Smooth muscle cell (in vitro differentiated cells): ENCODE measurements at regions not wholly inside any gene's neighbourhood (a gene's known extent, or its start where the extent isn't known, plus 50 kb on each side); places are given as distances from the start of the nearest gene placed in this dataset.

Experiments used
- DNase-seq: peaks from one replicate; lab custom pipeline; 2025; ENCODE audit not compliant: unreplicated experiment; lab: John Stamatoyannopoulos, UW
- H2AFZ ChIP-seq: fragments of 200-600 bp; sonication (generic); 2 replicates; pipeline ENCODE4 v1.6.0; 2016; ENCODE audit warnings: antibody characterized with exemption, low read depth, mild to moderate bottlenecking
- H3F3A ChIP-seq: fragments of 200-600 bp; sonication (generic); 2 replicates; pipeline ENCODE4 v1.6.0; 2017; ENCODE audit warnings: antibody characterized with exemption, low read depth
- H3K27ac ChIP-seq: fragments of 200-600 bp; sonication (generic); 2 replicates; pipeline ENCODE4 v1.5.1; 2016; ENCODE audit warnings: low read depth, mild to moderate bottlenecking
- H3K27me3 ChIP-seq: fragments of 200-600 bp; sonication (generic); 2 replicates; pipeline ENCODE4 v1.6.1; 2016; ENCODE audit warnings: low read depth, mild to moderate bottlenecking
- H3K36me3 ChIP-seq: fragments of 200-600 bp; sonication (generic); 2 replicates; pipeline ENCODE4 v1.5.1; 2016; ENCODE audit warnings: low read depth
- H3K4me1 ChIP-seq: fragments of 200-600 bp; sonication (generic); 2 replicates; pipeline ENCODE4 v1.5.1; 2016; ENCODE audit warnings: low read depth
- H3K4me2 ChIP-seq: fragments of 200-600 bp; sonication (generic); 2 replicates; pipeline ENCODE4 v1.6.0; 2016; ENCODE audit warnings: mild to moderate bottlenecking
- H3K4me3 ChIP-seq: fragments of 200-600 bp; sonication (generic); 2 replicates; pipeline ENCODE4 v1.5.1; 2016; ENCODE audit warnings: mild to moderate bottlenecking
- H3K79me2 ChIP-seq: fragments of 200-600 bp; sonication (generic); 2 replicates; pipeline ENCODE4 v1.6.0; 2016; ENCODE audit warnings: low read depth, mild to moderate bottlenecking
- H3K9ac ChIP-seq: fragments of 200-600 bp; sonication (generic); 2 replicates; pipeline ENCODE4 v1.6.0; 2016; ENCODE audit warnings: low read depth
- H3K9me3 ChIP-seq: fragments of 200-600 bp; sonication (generic); replicated peaks from 2 replicates; pipeline ENCODE4 v1.5.1; 2016; ENCODE audit warnings: low read depth
- H4K20me1 ChIP-seq: fragments of 200-600 bp; sonication (generic); 2 replicates; pipeline ENCODE4 v1.6.0; 2016; ENCODE audit warnings: low read depth
- WGBS: methylation state at CpG from one replicate; pipeline ENCODE4 v1.1.7; 2016; ENCODE audit warnings: low lambda C conversion rate; 5-methylcytosine and 5-hydroxymethylcytosine counted together
- TF ChIP-seq, protein P1 (sequence below): fragments of 200-600 bp; sonication (generic); IDR thresholded peaks from 2 replicates; pipeline ENCODE4 v1.5.1; 2017; ENCODE audit warnings: borderline replicate concordance, mild to moderate bottlenecking, antibody characterized with exemption; ENCODE audit not compliant: insufficient read depth, poor library complexity, severe bottlenecking

DNA sequence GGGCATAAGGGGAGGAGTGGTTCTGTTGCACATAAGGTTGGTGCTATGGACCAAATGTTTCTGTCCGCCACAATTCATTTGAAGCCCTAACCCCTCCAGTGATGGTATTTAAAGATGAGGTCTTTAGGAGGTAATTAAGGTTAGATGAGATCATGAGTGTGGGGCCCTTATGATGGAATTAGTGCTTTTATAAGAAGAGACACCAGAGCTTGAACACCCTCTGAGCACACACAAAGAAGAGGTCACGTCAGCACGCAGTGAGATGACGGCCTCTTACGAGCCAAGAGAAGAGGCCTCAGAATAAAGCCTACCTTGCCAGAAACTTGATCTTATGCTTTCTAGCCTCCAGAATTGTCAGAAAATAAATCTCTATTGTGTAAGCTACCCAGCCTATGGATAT is 386.4 kb upstream of the CYRIA start:
- 94% methylated on average over 5 of the region's 5 CpGs for WGBS

DNA sequence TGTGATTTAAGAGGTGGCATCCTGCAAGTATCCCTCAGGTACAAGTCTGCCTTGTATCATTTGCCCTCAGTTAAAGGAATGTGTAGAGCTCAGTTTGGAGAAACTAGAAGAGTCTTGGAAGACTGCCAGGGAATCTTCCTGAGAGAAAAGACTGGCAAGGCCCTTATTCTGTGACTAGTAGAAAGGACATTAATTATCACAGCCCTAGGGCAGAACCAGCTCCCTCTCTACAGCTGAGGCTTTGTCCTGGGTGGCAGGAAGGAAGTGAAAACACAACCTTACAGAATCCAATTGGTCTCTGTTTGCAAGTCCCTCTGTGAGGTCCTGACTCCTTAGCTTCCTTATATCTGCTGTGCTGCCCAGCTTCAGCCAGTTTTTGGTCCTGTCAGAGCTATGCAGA is 385.9 kb upstream of the CYRIA start:
- Histone ChIP-seq H2AFZ (no peak overlapping the region), H3K9me3 (no peaks in the 10 kb centered on the region), H3K79me2 (no peaks in the 10 kb centered on the region), H3K27ac (no peak overlapping the region), H3K4me1 (peaks cover 13% of the 10 kb centered on the region), H4K20me1 (no peaks in the 10 kb centered on the region), H3K4me2 (no peak overlapping the region), H3K36me3 (no peaks in the 10 kb centered on the region), H3K4me3 (no peak overlapping the region), H3K27me3 (no peaks in the 10 kb centered on the region), H3F3A (no peaks in the 10 kb centered on the region), H3K9ac (no peak overlapping the region)
- no peak for DNase-seq
- TF ChIP-seq, protein P1, sequence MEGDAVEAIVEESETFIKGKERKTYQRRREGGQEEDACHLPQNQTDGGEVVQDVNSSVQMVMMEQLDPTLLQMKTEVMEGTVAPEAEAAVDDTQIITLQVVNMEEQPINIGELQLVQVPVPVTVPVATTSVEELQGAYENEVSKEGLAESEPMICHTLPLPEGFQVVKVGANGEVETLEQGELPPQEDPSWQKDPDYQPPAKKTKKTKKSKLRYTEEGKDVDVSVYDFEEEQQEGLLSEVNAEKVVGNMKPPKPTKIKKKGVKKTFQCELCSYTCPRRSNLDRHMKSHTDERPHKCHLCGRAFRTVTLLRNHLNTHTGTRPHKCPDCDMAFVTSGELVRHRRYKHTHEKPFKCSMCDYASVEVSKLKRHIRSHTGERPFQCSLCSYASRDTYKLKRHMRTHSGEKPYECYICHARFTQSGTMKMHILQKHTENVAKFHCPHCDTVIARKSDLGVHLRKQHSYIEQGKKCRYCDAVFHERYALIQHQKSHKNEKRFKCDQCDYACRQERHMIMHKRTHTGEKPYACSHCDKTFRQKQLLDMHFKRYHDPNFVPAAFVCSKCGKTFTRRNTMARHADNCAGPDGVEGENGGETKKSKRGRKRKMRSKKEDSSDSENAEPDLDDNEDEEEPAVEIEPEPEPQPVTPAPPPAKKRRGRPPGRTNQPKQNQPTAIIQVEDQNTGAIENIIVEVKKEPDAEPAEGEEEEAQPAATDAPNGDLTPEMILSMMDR: no peak

More for the DNA sequence above, 386.4 kb upstream of the CYRIA start:
- H3K4me1 ChIP-seq: peaks cover 13% of the 10 kb centered on the region
- H3K27me3 ChIP-seq: no peaks in the 10 kb centered on the region
- no peak overlapping the region for H2AFZ ChIP-seq
- H3K27ac ChIP-seq: no peak overlapping the region
- no peaks in the 10 kb centered on the region for H3K9me3 ChIP-seq
- DNase-seq: no peak
- no peaks in the 10 kb centered on the region for H3K79me2 ChIP-seq
- TF ChIP-seq, protein P1: no peak
- H3F3A ChIP-seq: no peaks in the 10 kb centered on the region
- no peak overlapping the region for H3K4me3 ChIP-seq
- H4K20me1 ChIP-seq: no peaks in the 10 kb centered on the region
- no peak overlapping the region for H3K9ac ChIP-seq
- H3K4me2 ChIP-seq: no peak overlapping the region
- H3K36me3 ChIP-seq: no peaks in the 10 kb centered on the region

DNA sequence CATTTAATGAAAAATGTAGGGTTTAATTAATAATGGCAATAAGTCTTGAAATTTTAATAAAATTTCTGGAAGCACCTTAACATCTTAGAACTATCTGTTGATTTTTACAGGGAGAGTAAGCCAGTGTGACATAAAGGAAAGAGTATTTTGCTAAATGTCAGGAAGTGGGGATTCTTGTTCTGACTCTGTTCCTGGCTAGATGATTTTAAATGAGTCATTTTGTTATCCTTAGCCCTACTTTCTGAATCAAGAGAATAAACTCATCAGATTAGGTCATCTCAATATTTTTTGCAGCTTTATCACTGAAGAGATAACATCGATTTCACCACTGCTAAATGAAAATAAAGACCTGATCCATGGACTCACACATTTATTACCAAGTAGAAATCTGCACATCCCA is 377.5 kb upstream of the CYRIA start:
- no peaks in the 10 kb centered on the region for H3K27me3 ChIP-seq
- no peaks in the 10 kb centered on the region for H3K36me3 ChIP-seq
- TF ChIP-seq, protein P1: no peak
- H4K20me1 ChIP-seq: no peaks in the 10 kb centered on the region
- H2AFZ ChIP-seq: peak overlapping the region; percentile 45
- no peaks in the 10 kb centered on the region for H3K79me2 ChIP-seq
- no peak for DNase-seq
- H3F3A ChIP-seq: no peaks in the 10 kb centered on the region
- peak overlapping the region; percentile 28 for H3K27ac ChIP-seq
- no peaks in the 10 kb centered on the region for H3K9me3 ChIP-seq
- no peak overlapping the region for H3K9ac ChIP-seq
- H3K4me1 ChIP-seq: peaks cover 5% of the 10 kb centered on the region
- peak overlapping the region; percentile 70 for H3K4me2 ChIP-seq
- 25% methylated on average over 1 of the region's 1 CpG for WGBS
- no peak overlapping the region for H3K4me3 ChIP-seq

DNA sequence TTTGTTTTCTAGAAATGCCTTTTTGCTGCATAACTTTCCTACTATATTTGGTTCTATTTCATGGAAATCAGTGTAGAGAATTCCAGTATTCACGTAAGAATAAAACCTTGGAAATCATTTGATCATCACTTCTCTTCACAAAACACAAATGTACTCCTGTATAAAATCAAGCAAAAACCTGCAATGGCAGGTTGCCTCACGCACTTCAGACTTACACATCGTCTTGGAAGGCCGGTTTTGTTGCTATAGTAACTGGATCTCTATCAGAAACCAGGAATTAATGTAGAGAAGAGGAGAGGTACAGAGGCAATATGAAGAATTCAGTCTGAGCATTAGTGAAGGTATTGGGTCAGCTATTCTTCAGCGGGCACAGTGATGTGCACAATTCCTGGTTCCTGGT is 370.7 kb upstream of the CYRIA start:
- Histone ChIP-seq H3K9ac (no peak overlapping the region), H3K27me3 (no peaks in the 10 kb centered on the region), H3K27ac (no peak overlapping the region), H3K4me1 (no peaks in the 10 kb centered on the region), H3K4me3 (no peak overlapping the region), H3K4me2 (no peak overlapping the region), H4K20me1 (no peaks in the 10 kb centered on the region), H3K79me2 (no peaks in the 10 kb centered on the region), H3F3A (no peaks in the 10 kb centered on the region), H3K36me3 (no peaks in the 10 kb centered on the region), H2AFZ (no peak overlapping the region), H3K9me3 (no peaks in the 10 kb centered on the region)
- DNase-seq: no peak
- TF ChIP-seq, protein P1: no peak
- WGBS: 92% methylated on average over 5 of the region's 5 CpGs
